Stomach smooth muscle (tissue), 2 donors: ENCODE measurements at regions not wholly inside any gene's neighbourhood (a gene's known extent, or its start where the extent isn't known, plus 50 kb on each side); places are given as distances from the start of the nearest gene placed in this dataset.
"Not testable (repeated sequence)": the region's sequence is repeated elsewhere in the genome, so short reads cannot be mapped to it uniquely, and the experiment has no call there.

Experiments used
- H3K27ac ChIP-seq: one replicate; pipeline ENCODE4 v1.7.0; 2013; ENCODE audit warnings: mild to moderate bottlenecking, low read length, inconsistent platforms
- H3K27me3 ChIP-seq, 2 donors: one replicate each; pipeline ENCODE4 v1.7.0; 2013; ENCODE audit warnings: low read length in 2 of 2; ENCODE audit not compliant: insufficient read depth in 2 of 2, control insufficient read depth in 1 of 2
- H3K36me3 ChIP-seq, 2 donors: one replicate each; pipeline ENCODE4 v1.7.0; 2013; ENCODE audit warnings: low read length in 2 of 2; ENCODE audit not compliant: control insufficient read depth in 2 of 2, insufficient read depth in 2 of 2
- H3K4me1 ChIP-seq: one replicate; pipeline ENCODE4 v1.7.0; 2013; ENCODE audit warnings: low read length; ENCODE audit not compliant: control insufficient read depth, insufficient read depth
- H3K4me3 ChIP-seq, 2 donors: one replicate each; pipeline ENCODE4 v1.7.0; 2013; ENCODE audit warnings: low read length in 2 of 2
- H3K9ac ChIP-seq, 2 donors: one replicate each; pipeline ENCODE4 v1.7.0; 2013; ENCODE audit warnings: low read length in 2 of 2, mild to moderate bottlenecking in 1 of 2
- H3K9me3 ChIP-seq, 2 donors: one replicate each; pipeline ENCODE4 v1.7.0; 2013; ENCODE audit warnings: low read length in 2 of 2; ENCODE audit not compliant: control insufficient read depth in 2 of 2
- donor health status: healthy.
- donor health status: Pancreatic carcinoma.

- H3K9ac ChIP-seq, H3K4me1 ChIP-seq, H3K27ac ChIP-seq, H3K4me3 ChIP-seq, H3K9me3 ChIP-seq, H3K27me3 ChIP-seq, H3K36me3 ChIP-seq: not testable (repeated sequence)
Observed at GRCh38 chr17:30650149-30650548, 172.9 kb downstream of the GOSR1 start.

- H3K9ac ChIP-seq, H3K27me3 ChIP-seq, H3K9me3 ChIP-seq, H3K4me1 ChIP-seq, H3K27ac ChIP-seq, H3K36me3 ChIP-seq, H3K4me3 ChIP-seq: not testable (repeated sequence)
Observed at GRCh38 chr17:30648015-30648620, 170.9 kb downstream of the GOSR1 start.

GRCh38 chr17:30645875-30646274 is 168.7 kb downstream of the GOSR1 start:
- H3K4me3 ChIP-seq, H3K27ac ChIP-seq: not testable (repeated sequence)

GRCh38 chr17:30644713-30645112 is 167.5 kb downstream of the GOSR1 start:
- not testable (repeated sequence) for H3K9ac ChIP-seq, H3K9me3 ChIP-seq, H3K27ac ChIP-seq, H3K36me3 ChIP-seq, H3K4me1 ChIP-seq, H3K27me3 ChIP-seq, H3K4me3 ChIP-seq

More at GRCh38 chr17:30645875-30646274, 168.7 kb downstream of the GOSR1 start:
- not testable (repeated sequence) for H3K9me3 ChIP-seq, H3K36me3 ChIP-seq, H3K4me1 ChIP-seq, H3K27me3 ChIP-seq, H3K9ac ChIP-seq

GRCh38 chr17:30644287-30644686 is 167.1 kb downstream of the GOSR1 start:
- H3K27me3 ChIP-seq, H3K9me3 ChIP-seq, H3K27ac ChIP-seq, H3K4me1 ChIP-seq, H3K4me3 ChIP-seq, H3K36me3 ChIP-seq, H3K9ac ChIP-seq: not testable (repeated sequence)

- H3K4me3 ChIP-seq, H3K27ac ChIP-seq, H3K9me3 ChIP-seq, H3K4me1 ChIP-seq, H3K27me3 ChIP-seq, H3K36me3 ChIP-seq, H3K9ac ChIP-seq: not testable (repeated sequence)
Observed at GRCh38 chr17:30641428-30641827, 164.2 kb downstream of the GOSR1 start.

GRCh38 chr17:30639391-30639790 is 162.2 kb downstream of the GOSR1 start:
- not testable (repeated sequence) for H3K4me3 ChIP-seq, H3K27me3 ChIP-seq, H3K36me3 ChIP-seq, H3K4me1 ChIP-seq, H3K9ac ChIP-seq, H3K9me3 ChIP-seq, H3K27ac ChIP-seq

GRCh38 chr17:30638968-30639367 is 161.8 kb downstream of the GOSR1 start:
- H3K4me3 ChIP-seq, H3K9me3 ChIP-seq, H3K27ac ChIP-seq, H3K4me1 ChIP-seq, H3K9ac ChIP-seq, H3K27me3 ChIP-seq, H3K36me3 ChIP-seq: not testable (repeated sequence)

GRCh38 chr17:30631651-30632050 is 154.4 kb downstream of the GOSR1 start:
- H3K27ac ChIP-seq, H3K36me3 ChIP-seq, H3K9me3 ChIP-seq, H3K4me3 ChIP-seq, H3K27me3 ChIP-seq, H3K9ac ChIP-seq, H3K4me1 ChIP-seq: not testable (repeated sequence)

GRCh38 chr17:30625380-30625779 is 148.2 kb downstream of the GOSR1 start:
- H3K4me3 ChIP-seq, H3K27me3 ChIP-seq, H3K9me3 ChIP-seq, H3K27ac ChIP-seq, H3K4me1 ChIP-seq, H3K9ac ChIP-seq, H3K36me3 ChIP-seq: not testable (repeated sequence)

GRCh38 chr17:30624180-30624579 is 147.0 kb downstream of the GOSR1 start:
- H3K9me3 ChIP-seq, H3K4me1 ChIP-seq, H3K36me3 ChIP-seq, H3K27me3 ChIP-seq, H3K4me3 ChIP-seq, H3K9ac ChIP-seq, H3K27ac ChIP-seq: not testable (repeated sequence)

GRCh38 chr17:30609682-30610081 is 132.5 kb downstream of the GOSR1 start:
- H3K27ac ChIP-seq, result not testable (repeated sequence)

More at GRCh38 chr17:30609682-30610081, 132.5 kb downstream of the GOSR1 start:
- not testable (repeated sequence) for H3K4me1 ChIP-seq, H3K27me3 ChIP-seq, H3K9me3 ChIP-seq, H3K4me3 ChIP-seq, H3K9ac ChIP-seq, H3K36me3 ChIP-seq
